NCI-H524 treated with DMSO at 0.1 percent for 48 hours (cell line): ENCODE measurements at regions not wholly inside any gene's neighbourhood (a gene's known extent, or its start where the extent isn't known, plus 50 kb on each side); places are given as distances from the start of the nearest gene placed in this dataset.
"Not testable (repeated sequence)": the region's sequence is repeated elsewhere in the genome, so short reads cannot be mapped to it uniquely, and the experiment has no call there.

Source experiments
- DNase-seq: peaks from one replicate; lab custom pipeline; 2025; lab: John Stamatoyannopoulos, UW

- no peak for DNase-seq
Observed at GRCh38 chr1:72530646-72531045, 248.3 kb upstream of the NEGR1 start.

- DNase-seq: no peak
Observed at GRCh38 chr1:72526926-72527325, 244.6 kb upstream of the NEGR1 start.

DNA sequence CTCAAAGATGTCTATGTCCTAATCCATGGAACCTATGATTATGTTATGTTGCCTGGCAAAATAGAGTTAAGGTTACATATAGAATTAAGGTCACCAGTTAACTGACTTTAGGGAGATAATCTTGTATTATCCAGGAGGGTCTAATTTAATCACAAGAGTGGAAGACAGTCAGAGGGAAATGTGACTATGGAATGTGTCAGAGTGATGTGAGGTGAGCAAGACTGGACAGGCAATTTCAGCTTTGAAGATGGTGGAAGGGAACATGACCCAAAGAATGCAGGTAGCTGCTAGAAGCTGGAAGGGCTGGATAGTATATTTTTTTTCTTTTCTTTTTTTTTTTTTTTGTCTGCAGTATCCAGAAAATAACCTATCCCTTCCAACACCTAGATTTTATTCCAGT lies 241.7 kb upstream of the NEGR1 start:
- DNase-seq: no peak

DNA sequence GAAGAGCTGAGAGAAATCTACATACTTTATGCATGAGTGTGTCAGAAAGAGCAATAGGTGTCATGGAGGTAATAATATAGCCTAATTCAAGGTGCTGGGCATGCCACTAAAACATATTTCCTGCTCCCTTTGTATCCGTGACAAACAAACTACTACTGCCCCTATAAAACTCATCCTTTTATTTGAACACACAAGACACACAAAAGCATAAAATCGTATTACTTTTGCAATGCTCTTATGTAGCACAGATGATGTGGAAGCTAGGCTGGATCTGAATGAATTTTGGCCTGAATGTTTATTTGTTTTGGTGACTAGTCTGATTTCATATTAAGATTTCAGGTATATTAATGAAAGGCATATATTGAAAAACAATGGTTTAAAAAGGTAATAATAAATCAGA lies 239.3 kb upstream of the NEGR1 start:
- no peak for DNase-seq

DNA sequence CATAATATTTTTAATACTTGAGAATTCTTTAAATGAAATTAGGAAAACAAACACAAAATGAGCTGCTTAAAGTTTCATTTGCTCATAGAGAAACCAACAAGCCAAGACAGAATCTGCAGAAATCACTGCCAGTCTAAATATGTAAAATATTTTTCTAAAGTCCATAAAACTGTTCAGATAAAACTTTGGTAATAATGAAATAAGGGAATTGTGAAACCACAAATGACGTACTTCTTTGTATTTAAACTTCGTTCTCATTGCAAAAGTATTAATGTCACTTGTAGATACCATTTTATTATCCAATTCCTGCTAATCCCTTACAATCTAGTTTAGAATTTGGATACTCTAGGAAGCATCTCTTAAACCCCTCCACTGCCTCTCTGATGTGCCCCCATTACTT lies 234.5 kb upstream of the NEGR1 start:
- no peak for DNase-seq

- DNase-seq: no peak
Observed at GRCh38 chr1:72516264-72516663, 233.9 kb upstream of the NEGR1 start.

DNA sequence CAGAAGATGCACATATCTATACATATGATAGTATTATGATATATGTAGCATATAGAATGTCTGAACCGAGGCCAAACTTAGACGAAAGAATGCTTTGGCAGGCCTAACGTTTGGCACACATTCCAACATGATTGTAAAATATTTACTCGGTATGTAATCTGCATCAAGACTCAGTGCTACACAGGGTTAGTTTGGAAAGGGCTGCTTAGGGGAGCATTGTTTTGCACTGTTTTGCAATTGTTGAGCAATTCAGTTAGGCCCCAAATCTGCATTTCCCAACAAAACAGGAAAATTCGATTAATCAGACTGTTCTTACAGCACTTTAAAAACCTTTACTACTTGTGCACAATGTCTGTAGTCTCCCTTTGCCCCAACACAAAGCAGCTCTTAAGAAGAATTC lies 216.0 kb upstream of the NEGR1 start:
- no peak for DNase-seq

DNA sequence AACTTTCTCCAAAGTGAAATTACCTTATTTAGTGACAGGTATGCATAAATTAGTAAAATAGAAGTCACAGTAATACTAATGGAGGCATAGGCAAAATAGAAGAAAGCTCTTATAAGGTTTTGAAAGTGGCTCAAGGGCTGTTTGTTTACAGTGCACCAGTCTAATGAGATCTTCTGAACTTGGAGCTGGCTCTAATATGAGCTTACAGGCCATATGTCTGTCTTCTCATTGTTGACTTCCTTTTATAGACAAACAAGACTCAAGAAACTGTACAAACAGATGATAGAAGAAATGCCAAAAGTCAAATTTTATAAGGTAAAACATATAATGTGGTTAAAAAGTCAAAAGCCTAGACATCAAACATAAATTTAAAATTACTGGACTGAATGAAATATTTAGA lies 207.5 kb upstream of the NEGR1 start:
- no peak for DNase-seq

DNA sequence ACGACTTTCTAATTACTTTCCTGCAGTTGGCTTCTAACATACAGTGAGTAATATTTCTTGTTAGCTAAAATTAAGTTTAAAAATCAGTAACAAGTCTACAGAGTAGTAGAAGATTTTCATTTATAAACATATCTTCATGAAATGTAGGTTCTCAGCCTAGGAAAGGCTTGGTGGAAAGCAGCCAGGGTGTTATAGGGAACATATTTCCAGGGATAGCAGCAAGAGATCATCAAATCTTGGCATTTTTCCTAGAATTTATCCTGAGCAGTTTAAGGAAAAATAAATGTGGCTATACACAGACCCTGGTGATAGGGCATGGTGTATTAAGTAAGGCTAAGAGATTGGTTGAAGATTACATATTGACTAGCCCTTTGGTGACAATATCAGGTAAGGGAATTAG lies 203.5 kb upstream of the NEGR1 start:
- DNase-seq: no peak

- no peak for DNase-seq
Observed at GRCh38 chr1:72483846-72484357, 201.6 kb upstream of the NEGR1 start.

DNA sequence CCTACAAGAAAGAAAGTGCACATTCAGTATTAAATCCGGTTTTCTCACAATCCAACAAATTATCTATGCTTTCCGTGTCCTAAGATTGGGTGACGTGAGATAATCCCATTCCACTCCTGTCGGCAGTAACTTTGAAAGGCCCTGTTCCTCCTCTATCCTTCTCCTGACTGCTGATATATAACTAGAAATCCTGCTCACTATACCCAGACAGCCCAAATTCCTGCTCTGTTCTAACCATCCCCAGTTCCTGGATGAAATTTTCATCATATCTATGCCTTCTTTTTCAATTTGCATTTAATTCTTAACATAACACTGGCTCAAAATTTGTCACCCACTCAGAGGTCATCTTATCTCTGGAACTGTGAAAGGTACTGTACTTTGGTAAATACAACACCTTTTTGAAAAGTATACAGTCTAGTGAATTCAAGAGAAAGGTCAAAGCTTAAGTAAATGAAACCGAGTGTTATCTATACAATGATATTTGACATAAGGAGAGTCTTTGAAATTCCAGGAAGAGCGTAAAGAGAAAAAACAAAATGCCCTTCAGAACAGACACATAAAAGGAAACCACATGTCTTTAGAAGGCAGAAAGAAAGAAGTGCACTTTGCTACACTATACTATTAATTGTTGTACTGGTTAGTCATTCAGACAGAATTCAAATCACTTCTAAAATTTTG lies 200.5 kb upstream of the NEGR1 start:
- DNase-seq: no peak

DNA sequence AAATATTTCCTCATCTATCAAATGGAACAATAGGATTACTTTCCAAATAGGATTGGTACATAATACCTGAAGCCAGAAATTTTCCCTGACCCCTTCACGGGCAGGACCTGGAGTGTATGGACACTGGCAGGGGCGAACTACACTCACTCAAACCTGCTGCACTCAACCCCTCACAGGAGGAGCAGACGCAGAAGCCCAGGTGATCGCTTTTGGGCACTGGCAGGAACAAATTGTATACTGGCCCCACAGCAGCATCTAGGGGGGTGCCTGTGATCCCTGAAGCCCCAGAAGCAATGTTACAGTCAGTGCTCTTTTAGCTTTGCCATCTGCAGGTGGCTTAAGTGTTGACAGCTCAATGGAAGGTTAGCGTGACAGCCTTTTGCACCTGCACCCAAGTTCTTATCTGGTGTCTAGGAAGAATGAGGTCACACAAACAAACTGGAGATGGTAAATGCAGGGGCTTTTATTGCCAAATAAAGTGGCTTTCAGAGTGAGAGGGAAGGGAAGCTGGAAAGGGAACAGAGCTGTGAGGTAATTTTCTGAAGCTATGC lies 199.2 kb upstream of the NEGR1 start:
- DNase-seq: no peak

- no peak for DNase-seq
Observed at GRCh38 chr1:72466376-72466775, 184.0 kb upstream of the NEGR1 start.

GRCh38 chr1:72462186-72462905 lies 180.0 kb upstream of the NEGR1 start:
- DNase-seq: no peak

- no peak for DNase-seq
Observed at GRCh38 chr1:72442262-72442661, 159.9 kb upstream of the NEGR1 start.

- no peak for DNase-seq
Observed at GRCh38 chr1:72439036-72439435, 156.7 kb upstream of the NEGR1 start.

- no peak for DNase-seq
Observed at GRCh38 chr1:72438270-72438669, 155.9 kb upstream of the NEGR1 start.

DNA sequence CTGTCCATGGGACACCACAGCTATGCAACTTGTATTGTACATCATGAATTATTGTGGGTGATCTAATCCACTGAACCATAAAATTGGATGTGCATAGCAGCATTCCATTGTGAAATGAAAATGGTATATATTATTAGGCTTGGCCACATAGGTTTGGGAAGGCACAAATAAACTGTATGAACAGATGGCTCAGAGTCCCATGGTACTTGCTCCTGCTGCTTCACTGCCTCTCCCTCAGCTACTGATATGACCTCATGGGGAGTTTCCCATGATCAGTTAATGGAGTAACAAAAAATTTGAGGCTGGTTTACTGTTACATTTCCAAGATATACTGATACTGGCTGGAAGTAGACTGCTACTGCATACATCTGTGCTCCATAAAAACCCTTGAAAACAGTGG lies 152.7 kb upstream of the NEGR1 start:
- DNase-seq: peak; percentile 8

DNA sequence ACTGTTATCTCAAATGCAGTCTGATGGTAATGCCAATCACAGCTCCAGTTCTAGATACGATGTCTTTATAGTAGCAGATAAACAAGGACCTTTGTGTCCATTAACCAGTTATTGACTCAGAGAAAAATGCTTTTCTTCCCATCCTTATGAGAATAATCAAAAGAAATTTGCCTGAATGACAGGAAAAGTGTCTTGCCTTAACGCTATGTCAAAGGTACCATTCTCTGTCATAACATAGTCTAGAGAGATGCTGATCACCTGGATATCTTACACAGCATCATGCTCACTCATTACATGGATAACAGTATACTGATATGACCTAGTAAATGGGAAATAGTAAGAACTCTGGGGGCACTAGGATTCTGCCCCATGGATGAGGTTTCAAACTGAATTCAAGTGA lies 151.7 kb upstream of the NEGR1 start:
- DNase-seq: no peak

- DNase-seq: no peak
Observed at GRCh38 chr1:72433591-72433990, 151.3 kb upstream of the NEGR1 start.

DNA sequence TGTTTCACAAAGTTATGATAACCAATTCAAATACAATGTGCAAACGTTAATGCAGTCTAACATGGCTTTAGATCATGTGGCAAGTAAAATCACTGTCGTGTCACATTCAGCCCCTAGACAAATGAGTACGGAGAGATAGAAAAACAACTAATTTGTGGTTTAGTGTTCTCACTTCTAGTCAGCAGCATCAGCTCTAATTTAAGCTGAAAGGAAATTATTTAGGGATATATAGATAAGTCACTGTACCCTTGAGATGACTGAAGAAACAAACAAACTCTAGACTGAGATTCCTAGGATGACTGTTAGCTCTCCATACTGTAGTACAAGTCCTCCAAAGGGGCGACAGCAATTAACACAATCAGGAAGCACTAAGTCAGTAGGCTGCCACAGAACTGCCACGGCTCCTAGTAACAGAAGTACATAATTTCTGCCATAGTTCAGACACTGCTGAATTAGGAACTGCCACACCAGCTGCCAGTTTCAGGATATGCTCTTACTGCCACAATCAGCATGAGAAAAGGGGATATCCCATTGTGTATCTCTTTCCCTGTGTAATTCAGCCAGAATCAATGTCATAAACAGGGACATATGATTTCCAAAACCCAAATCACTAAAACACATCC lies 150.4 kb upstream of the NEGR1 start:
- DNase-seq: no peak

DNA sequence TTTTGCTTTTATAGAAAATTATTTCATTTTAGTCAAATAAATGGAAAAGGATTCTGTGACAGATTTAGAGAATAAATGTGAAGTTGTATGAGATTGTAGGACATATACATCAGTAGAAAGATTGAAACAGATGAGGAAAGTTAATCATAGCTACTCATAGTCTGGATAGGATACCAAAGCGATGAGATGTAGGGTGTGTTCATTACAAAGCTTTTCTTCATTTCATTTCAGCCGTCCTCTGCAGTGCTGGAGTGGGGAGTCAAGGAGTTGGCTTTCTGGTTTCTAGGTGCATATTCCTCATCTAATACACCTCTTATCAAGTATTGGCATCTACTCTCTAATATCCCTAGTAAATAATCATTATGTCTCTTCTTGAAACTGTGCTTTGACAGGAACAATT lies 149.5 kb upstream of the NEGR1 start:
- no peak for DNase-seq

DNA sequence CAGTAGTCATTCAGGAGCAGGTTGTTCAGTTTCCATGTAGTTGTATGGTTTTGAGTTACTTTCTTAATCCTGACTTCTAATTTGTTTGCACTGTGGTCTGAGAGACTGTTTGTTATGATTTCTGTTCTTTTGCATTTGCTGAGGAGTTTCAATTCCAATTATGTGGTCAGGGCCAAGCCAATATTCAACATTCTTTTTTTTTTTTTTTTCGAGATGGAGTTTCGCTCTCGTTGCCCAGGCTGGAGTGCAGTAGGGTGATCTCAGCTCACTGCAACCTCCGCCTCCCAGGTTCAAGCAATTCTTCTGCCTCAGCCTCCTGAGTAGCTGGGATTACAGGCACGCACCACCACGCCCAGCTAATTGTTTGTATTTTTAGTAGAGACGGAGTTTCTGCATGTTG lies 145.9 kb upstream of the NEGR1 start:
- DNase-seq: not testable (repeated sequence)
